ENCODE measurements at regions not wholly inside any gene's neighbourhood (a gene's known extent, or its start where the extent isn't known, plus 50 kb on each side); places are given as distances from the start of the nearest gene placed in this dataset.

DNA sequence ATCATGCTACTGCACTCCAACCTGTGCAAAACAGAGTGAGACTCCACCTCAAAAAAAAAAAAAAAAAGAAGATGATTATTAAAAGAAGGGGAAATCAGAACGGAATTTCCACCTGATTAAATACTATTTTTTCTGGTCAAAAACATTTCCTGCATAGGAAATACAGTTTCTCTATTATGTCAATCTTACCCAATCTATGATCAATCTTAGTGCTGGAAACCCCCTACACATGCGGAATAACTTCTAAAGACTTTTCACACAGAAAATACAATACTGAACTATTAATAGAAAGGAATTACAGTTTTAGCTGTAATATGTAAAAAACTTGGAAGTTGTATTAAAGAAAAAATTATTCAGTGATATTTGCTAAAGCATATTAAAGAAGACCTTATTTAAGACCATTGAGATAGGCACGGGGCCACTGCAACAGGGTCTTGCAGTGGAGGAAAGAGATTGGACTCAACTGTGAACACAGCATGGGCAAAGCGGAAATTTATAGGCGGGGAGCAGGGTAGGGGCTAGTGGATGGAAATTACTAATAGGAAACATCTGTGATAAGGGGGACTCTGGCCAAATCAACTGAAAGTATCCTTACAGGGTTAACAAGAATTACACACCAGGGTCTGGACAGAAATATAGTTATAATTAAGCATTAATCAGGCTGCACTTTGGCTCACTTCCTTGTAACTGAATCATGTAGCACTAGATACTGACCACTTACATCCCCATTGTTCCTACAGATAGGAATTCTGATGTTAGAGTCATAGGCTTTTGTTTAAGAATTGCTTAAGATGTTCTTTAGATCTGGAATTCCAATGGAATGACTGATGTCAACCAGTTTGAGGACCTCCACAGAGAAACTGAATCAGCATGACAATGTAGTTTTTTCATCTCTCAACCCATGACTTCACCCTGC, 411.5 kb upstream of the DDI1 start:
- TF ChIP-seq, protein P1, sequence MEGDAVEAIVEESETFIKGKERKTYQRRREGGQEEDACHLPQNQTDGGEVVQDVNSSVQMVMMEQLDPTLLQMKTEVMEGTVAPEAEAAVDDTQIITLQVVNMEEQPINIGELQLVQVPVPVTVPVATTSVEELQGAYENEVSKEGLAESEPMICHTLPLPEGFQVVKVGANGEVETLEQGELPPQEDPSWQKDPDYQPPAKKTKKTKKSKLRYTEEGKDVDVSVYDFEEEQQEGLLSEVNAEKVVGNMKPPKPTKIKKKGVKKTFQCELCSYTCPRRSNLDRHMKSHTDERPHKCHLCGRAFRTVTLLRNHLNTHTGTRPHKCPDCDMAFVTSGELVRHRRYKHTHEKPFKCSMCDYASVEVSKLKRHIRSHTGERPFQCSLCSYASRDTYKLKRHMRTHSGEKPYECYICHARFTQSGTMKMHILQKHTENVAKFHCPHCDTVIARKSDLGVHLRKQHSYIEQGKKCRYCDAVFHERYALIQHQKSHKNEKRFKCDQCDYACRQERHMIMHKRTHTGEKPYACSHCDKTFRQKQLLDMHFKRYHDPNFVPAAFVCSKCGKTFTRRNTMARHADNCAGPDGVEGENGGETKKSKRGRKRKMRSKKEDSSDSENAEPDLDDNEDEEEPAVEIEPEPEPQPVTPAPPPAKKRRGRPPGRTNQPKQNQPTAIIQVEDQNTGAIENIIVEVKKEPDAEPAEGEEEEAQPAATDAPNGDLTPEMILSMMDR (IDR thresholded peaks at IDR 0.05; ENCODE audit: borderline replicate concordance, extremely low read depth, low read length, poor library complexity, severe bottlenecking) = no peak
- no peak for TF ChIP-seq EZH2 (IDR thresholded peaks at IDR 0.05; ENCODE audit: borderline replicate concordance, low read depth, low read length, severe bottlenecking)

Data from DND-41 (cell line).